ENCODE measurements at regions not wholly inside any gene's neighbourhood (a gene's known extent, or its start where the extent isn't known, plus 50 kb on each side); places are given as distances from the start of the nearest gene placed in this dataset.
"Not testable (repeated sequence)": the region's sequence is repeated elsewhere in the genome, so short reads cannot be mapped to it uniquely, and the experiment has no call there.

DNA sequence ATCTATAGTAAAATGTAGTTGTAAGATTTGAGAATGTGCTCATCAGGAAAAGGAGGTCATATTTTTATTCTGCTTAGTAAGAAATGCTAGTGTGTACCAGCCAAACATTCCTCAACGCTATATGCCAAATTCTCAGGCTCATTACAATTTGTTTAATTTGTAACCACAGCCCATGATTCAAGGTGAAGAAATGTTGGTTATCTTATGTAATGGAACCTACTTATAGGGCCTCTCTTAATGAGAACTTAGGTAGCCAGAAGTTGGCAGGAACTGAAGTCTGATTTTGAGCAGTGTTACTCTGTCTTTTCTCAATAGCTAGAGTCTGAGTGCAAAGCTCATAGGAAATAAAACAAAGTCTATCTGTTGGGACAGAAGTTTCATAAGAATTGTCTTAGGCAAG lies 595.0 kb downstream of the GLUD2 start:
- TF ChIP-seq, protein P1, sequence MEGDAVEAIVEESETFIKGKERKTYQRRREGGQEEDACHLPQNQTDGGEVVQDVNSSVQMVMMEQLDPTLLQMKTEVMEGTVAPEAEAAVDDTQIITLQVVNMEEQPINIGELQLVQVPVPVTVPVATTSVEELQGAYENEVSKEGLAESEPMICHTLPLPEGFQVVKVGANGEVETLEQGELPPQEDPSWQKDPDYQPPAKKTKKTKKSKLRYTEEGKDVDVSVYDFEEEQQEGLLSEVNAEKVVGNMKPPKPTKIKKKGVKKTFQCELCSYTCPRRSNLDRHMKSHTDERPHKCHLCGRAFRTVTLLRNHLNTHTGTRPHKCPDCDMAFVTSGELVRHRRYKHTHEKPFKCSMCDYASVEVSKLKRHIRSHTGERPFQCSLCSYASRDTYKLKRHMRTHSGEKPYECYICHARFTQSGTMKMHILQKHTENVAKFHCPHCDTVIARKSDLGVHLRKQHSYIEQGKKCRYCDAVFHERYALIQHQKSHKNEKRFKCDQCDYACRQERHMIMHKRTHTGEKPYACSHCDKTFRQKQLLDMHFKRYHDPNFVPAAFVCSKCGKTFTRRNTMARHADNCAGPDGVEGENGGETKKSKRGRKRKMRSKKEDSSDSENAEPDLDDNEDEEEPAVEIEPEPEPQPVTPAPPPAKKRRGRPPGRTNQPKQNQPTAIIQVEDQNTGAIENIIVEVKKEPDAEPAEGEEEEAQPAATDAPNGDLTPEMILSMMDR (IDR thresholded peaks at IDR 0.05), result no peak
- TF ChIP-seq EP300 (IDR thresholded peaks at IDR 0.05) (no peak), POLR2A (IDR thresholded peaks at IDR 0.05) (no peak)
- H3K27me3 ChIP-seq, result no peaks in the 10 kb centered on the region

GRCh38 chrX:121649417-121649816 lies 602.0 kb downstream of the GLUD2 start:
- intact Hi-C loops (cut with DNase I), result no loop called here
- Histone ChIP-seq H3K27me3 (no peaks in the 10 kb centered on the region), H3K27ac (no peak overlapping the region), H3K9me3 (no peaks in the 10 kb centered on the region), H3K4me1 (ENCODE audit: insufficient read depth) (no peaks in the 10 kb centered on the region), H3K4me3 (no peak overlapping the region), H3K36me3 (no peaks in the 10 kb centered on the region)
- no peak for DNase-seq
- TF ChIP-seq, protein P1 (IDR thresholded peaks at IDR 0.05), result no peak
- TF ChIP-seq POLR2A (IDR thresholded peaks at IDR 0.05) (no peak), EP300 (IDR thresholded peaks at IDR 0.05) (no peak)

More for the DNA sequence above, 595.0 kb downstream of the GLUD2 start:
- 40 to 54% (median 50%) methylated on average over 1 of the region's 1 CpG for WGBS, 3 donors
- no peak for DNase-seq
- no peaks in the 10 kb centered on the region for H3K9me3 ChIP-seq
- H3K4me3 ChIP-seq, result no peak overlapping the region
- H3K36me3 ChIP-seq, result no peaks in the 10 kb centered on the region
- H3K4me1 ChIP-seq (ENCODE audit: insufficient read depth), result no peaks in the 10 kb centered on the region
- intact Hi-C loops (cut with DNase I), result no loop called here
- H3K27ac ChIP-seq, result no peak overlapping the region

DNA sequence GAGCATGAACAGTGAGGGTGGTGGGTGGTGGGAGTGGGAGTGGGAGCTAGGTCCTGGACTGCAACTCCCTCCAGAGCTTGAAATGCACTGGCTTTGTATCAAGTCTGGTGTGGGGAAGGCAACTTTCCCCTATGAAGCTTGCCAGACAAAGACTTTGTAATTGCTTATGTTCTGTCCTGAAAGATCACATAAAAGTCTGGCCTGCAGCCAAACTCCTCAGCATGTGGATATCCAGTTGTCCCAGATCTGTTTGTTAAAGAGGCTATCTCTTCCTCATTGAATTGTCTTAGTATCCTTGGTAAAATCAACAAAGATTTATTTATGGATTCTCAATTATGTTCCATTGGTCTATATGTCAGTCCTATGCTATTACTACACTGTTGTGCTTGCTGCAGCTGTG lies 607.9 kb downstream of the GLUD2 start:
- Histone ChIP-seq H3K27ac (no peak overlapping the region), H3K4me1 (ENCODE audit: insufficient read depth) (no peaks in the 10 kb centered on the region), H3K4me3 (no peak overlapping the region), H3K9me3 (no peaks in the 10 kb centered on the region), H3K27me3 (no peaks in the 10 kb centered on the region), H3K36me3 (no peaks in the 10 kb centered on the region)
- TF ChIP-seq EP300 (IDR thresholded peaks at IDR 0.05) (no peak), POLR2A (IDR thresholded peaks at IDR 0.05) (no peak)
- TF ChIP-seq, protein P1 (IDR thresholded peaks at IDR 0.05), result no peak
- intact Hi-C loops (cut with DNase I), result no loop called here
- DNase-seq, result no peak

GRCh38 chrX:121666171-121666570 lies 618.8 kb downstream of the GLUD2 start:
- H3K9me3 ChIP-seq, result no peaks in the 10 kb centered on the region
- DNase-seq, result no peak
- intact Hi-C loops (cut with DNase I), result no loop called here
- no peak overlapping the region for H3K4me3 ChIP-seq
- TF ChIP-seq, protein P1 (IDR thresholded peaks at IDR 0.05), result no peak
- TF ChIP-seq POLR2A (IDR thresholded peaks at IDR 0.05) (no peak), EP300 (IDR thresholded peaks at IDR 0.05) (no peak)
- WGBS, 3 donors, result 43 to 51% (median 50%) methylated on average over 4 of the region's 4 CpGs
- H3K4me1 ChIP-seq (ENCODE audit: insufficient read depth), result no peaks in the 10 kb centered on the region
- no peaks in the 10 kb centered on the region for H3K27me3 ChIP-seq
- no peaks in the 10 kb centered on the region for H3K36me3 ChIP-seq
- no peak overlapping the region for H3K27ac ChIP-seq

DNA sequence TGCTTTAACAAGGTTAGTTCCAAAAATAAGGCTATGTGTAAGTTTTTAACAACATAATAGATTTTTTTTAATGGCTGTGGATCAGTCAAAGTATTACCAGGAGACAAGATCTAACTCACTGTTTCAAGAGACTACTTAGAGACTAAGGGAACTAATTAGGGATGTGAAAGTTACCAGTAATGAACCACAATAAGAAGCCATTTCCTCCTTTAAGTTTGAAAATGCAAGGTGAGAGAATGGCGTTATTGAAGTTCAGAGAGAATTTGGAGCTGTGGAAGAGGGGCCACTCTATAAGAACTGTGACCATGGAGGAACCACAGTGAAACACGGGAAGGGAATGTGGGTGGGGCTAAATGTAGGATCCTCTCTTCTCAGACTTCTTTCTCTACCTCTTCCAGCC lies 624.2 kb downstream of the GLUD2 start:
- DNase-seq, result no peak
- H3K4me1 ChIP-seq (ENCODE audit: insufficient read depth), result no peaks in the 10 kb centered on the region
- 49 to 54% (median 51%) methylated on average over 2 of the region's 2 CpGs for WGBS, 3 donors
- no peaks in the 10 kb centered on the region for H3K27me3 ChIP-seq
- no peak overlapping the region for H3K4me3 ChIP-seq
- H3K9me3 ChIP-seq, result no peaks in the 10 kb centered on the region
- no peak for TF ChIP-seq POLR2A (IDR thresholded peaks at IDR 0.05)
- no peak for TF ChIP-seq EP300 (IDR thresholded peaks at IDR 0.05)
- TF ChIP-seq, protein P1 (IDR thresholded peaks at IDR 0.05), result no peak
- H3K27ac ChIP-seq, result no peak overlapping the region
- no peaks in the 10 kb centered on the region for H3K36me3 ChIP-seq
- intact Hi-C loops (cut with DNase I), result no loop called here

DNA sequence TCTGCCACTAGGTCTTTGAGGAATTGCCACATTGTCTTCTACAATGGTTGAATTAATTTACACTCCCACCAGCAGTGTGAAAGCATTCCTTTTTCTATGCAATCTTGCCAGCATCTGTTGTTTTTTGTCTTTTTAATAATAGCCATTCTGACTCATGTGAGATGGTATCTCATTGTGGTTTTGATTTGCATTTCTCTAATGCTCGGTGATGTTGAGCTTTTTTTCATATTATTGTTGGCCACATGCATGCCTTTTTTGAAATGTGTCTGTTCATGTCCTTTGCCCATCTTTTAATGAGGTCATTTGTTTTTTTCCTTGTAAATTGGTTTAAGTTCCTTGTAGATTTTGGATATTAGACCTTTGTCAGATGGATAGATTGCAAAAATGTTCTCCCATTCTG lies 661.8 kb downstream of the GLUD2 start:
- H3K36me3 ChIP-seq; H3K9me3 ChIP-seq; H3K27ac ChIP-seq; intact Hi-C loops (cut with DNase I); H3K4me3 ChIP-seq; DNase-seq; H3K27me3 ChIP-seq; H3K4me1 ChIP-seq (ENCODE audit: insufficient read depth): not testable (repeated sequence)
- 63 to 76% (median 73%) methylated on average over 1 of the region's 1 CpG for WGBS, 3 donors

All from ovary (tissue), 7 donors.